GM12891 (cell line): ENCODE measurements at regions not wholly inside any gene's neighbourhood (a gene's known extent, or its start where the extent isn't known, plus 50 kb on each side); places are given as distances from the start of the nearest gene placed in this dataset.

Experiments
- PAX5 ChIP-seq: IDR thresholded peaks from 2 replicates; pipeline ENCODE4 v1.6.1; 2011; ENCODE audit warnings: low read length, moderate library complexity, mild to moderate bottlenecking; ENCODE audit not compliant: insufficient read depth, severe bottlenecking
- POLR2A ChIP-seq: IDR thresholded peaks from 2 replicates; pipeline ENCODE4 v1.6.1; 2011; ENCODE audit warnings: low read depth, low read length, control low read depth
- POLR2AphosphoS5 ChIP-seq: IDR thresholded peaks from 2 replicates; pipeline ENCODE4 v1.6.1; 2011; ENCODE audit warnings: low read depth, low read length, control low read depth
- SPI1 ChIP-seq: IDR thresholded peaks from 2 replicates; pipeline ENCODE4 v1.6.1; 2011; ENCODE audit warnings: low read depth, low read length, control low read depth
- TAF1 ChIP-seq: IDR thresholded peaks from 2 replicates; pipeline ENCODE4 v1.6.1; 2011; ENCODE audit warnings: low read depth, low read length, control low read depth

- no peak for TF ChIP-seq POLR2AphosphoS5
- no peak for TF ChIP-seq POLR2A
- TF ChIP-seq PAX5 = no peak
- no peak for TF ChIP-seq TAF1
- TF ChIP-seq SPI1 = no peak
Measured at GRCh38 chr17:79485419-79485985, 125.3 kb downstream of the RBFOX3 start.
